H7 (cell line): ENCODE measurements at regions not wholly inside any gene's neighbourhood (a gene's known extent, or its start where the extent isn't known, plus 50 kb on each side); places are given as distances from the start of the nearest gene placed in this dataset.
"Not testable (repeated sequence)": the region's sequence is repeated elsewhere in the genome, so short reads cannot be mapped to it uniquely, and the experiment has no call there.

Experiments used
- DNase-seq: peaks from one replicate; pipeline ENCODE4 v3.0.0; 2012
- H3K27me3 ChIP-seq: 2 replicates; pipeline ENCODE4 v1.6.0; 2011; ENCODE audit warnings: mild to moderate bottlenecking, low read length; ENCODE audit not compliant: control insufficient read depth, insufficient read depth
- H3K36me3 ChIP-seq: replicated peaks from 2 replicates; pipeline ENCODE4 v1.5.1; 2011; ENCODE audit warnings: low read length; ENCODE audit not compliant: control insufficient read depth, insufficient read depth
- H3K4me3 ChIP-seq: 2 replicates; pipeline ENCODE4 v1.5.1; 2011; ENCODE audit warnings: low read depth, mild to moderate bottlenecking, control low read depth, low read length, moderate library complexity; ENCODE audit not compliant: insufficient read depth

GRCh38 chr4:118474001-118474626, 121.3 kb upstream of the PRSS12 start:
- H3K4me3 ChIP-seq, H3K36me3 ChIP-seq, DNase-seq, H3K27me3 ChIP-seq: not testable (repeated sequence)

GRCh38 chr4:118474771-118475170, 122.0 kb upstream of the PRSS12 start:
- H3K36me3 ChIP-seq, H3K4me3 ChIP-seq, H3K27me3 ChIP-seq, DNase-seq: not testable (repeated sequence)

- not testable (repeated sequence) for H3K36me3 ChIP-seq, H3K4me3 ChIP-seq, DNase-seq, H3K27me3 ChIP-seq
These were observed 123.1 kb upstream of the PRSS12 start for GRCh38 chr4:118475901-118476300.

GRCh38 chr4:118477826-118478225, 125.0 kb upstream of the PRSS12 start:
- H3K4me3 ChIP-seq, H3K36me3 ChIP-seq, DNase-seq, H3K27me3 ChIP-seq: not testable (repeated sequence)

- H3K27me3 ChIP-seq, H3K36me3 ChIP-seq, DNase-seq, H3K4me3 ChIP-seq: not testable (repeated sequence)
These were observed 133.1 kb upstream of the PRSS12 start for GRCh38 chr4:118485801-118486314.

GRCh38 chr4:118492963-118493362, 140.2 kb upstream of the PRSS12 start:
- H3K4me3 ChIP-seq, DNase-seq, H3K27me3 ChIP-seq, H3K36me3 ChIP-seq: not testable (repeated sequence)

- DNase-seq, H3K4me3 ChIP-seq, H3K36me3 ChIP-seq, H3K27me3 ChIP-seq: not testable (repeated sequence)
These were observed 141.6 kb upstream of the PRSS12 start for GRCh38 chr4:118494437-118494836.

- H3K4me3 ChIP-seq, DNase-seq, H3K36me3 ChIP-seq, H3K27me3 ChIP-seq: not testable (repeated sequence)
These were observed 150.2 kb upstream of the PRSS12 start for GRCh38 chr4:118502967-118503366.

GRCh38 chr4:118504927-118505326, 152.1 kb upstream of the PRSS12 start:
- not testable (repeated sequence) for H3K27me3 ChIP-seq, H3K36me3 ChIP-seq, H3K4me3 ChIP-seq, DNase-seq

- not testable (repeated sequence) for H3K27me3 ChIP-seq, DNase-seq, H3K4me3 ChIP-seq, H3K36me3 ChIP-seq
These were observed 152.7 kb upstream of the PRSS12 start for GRCh38 chr4:118505491-118505890.

GRCh38 chr4:118512870-118513269, 160.1 kb upstream of the PRSS12 start:
- not testable (repeated sequence) for H3K4me3 ChIP-seq, H3K36me3 ChIP-seq, DNase-seq, H3K27me3 ChIP-seq

- not testable (repeated sequence) for H3K27me3 ChIP-seq, H3K36me3 ChIP-seq, DNase-seq, H3K4me3 ChIP-seq
These were observed 161.5 kb upstream of the PRSS12 start for GRCh38 chr4:118514332-118514731.

- not testable (repeated sequence) for H3K36me3 ChIP-seq, H3K27me3 ChIP-seq, H3K4me3 ChIP-seq, DNase-seq
These were observed 163.3 kb upstream of the PRSS12 start for GRCh38 chr4:118516107-118516506.

GRCh38 chr4:118530107-118530506, 155.1 kb upstream of the METTL14 start:
- not testable (repeated sequence) for H3K36me3 ChIP-seq, H3K4me3 ChIP-seq, H3K27me3 ChIP-seq, DNase-seq

GRCh38 chr4:118531947-118532346, 153.2 kb upstream of the METTL14 start:
- H3K36me3 ChIP-seq, H3K27me3 ChIP-seq, H3K4me3 ChIP-seq, DNase-seq: not testable (repeated sequence)

GRCh38 chr4:118535788-118536187, 149.4 kb upstream of the METTL14 start:
- not testable (repeated sequence) for DNase-seq, H3K36me3 ChIP-seq, H3K27me3 ChIP-seq, H3K4me3 ChIP-seq
